HG03175 (cell line): ENCODE measurements at regions not wholly inside any gene's neighbourhood (a gene's known extent, or its start where the extent isn't known, plus 50 kb on each side); places are given as distances from the start of the nearest gene placed in this dataset.

Source experiments
- ATAC-seq: cut with Tn5 transposase; IDR thresholded peaks from one replicate; pipeline ENCODE4 v1.9.1; 2021; ENCODE audit warnings: mild to moderate bottlenecking, moderate library complexity; ENCODE audit not compliant: unreplicated experiment

- no peak for ATAC-seq
These were observed 169.8 kb downstream of the BTG1 start for GRCh38 chr12:91975891-91976290.

GRCh38 chr12:91974541-91975085, 171.0 kb downstream of the BTG1 start:
- no peak for ATAC-seq

GRCh38 chr12:91973813-91974212, 171.8 kb downstream of the BTG1 start:
- ATAC-seq, result no peak

DNA sequence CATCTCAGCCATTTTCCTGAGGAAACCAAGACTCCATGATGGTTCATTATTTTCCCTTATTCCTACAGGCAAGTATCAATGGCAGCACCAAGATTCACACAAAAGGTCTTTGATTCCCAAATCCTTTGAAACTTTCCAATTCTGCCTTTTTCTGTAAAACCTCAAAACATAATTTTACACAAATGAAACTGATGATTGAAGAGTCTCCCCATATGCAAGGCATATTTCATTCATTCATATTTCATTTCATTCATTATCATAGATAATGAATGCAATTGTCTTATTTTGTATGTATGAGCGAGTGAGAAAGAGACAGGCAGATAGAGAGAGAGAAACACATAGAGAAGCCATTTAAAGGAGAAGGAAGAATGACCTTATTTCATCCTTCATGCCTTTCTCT, 172.8 kb downstream of the BTG1 start:
- no peak for ATAC-seq

GRCh38 chr12:91968777-91969171, 176.9 kb downstream of the BTG1 start:
- no peak for ATAC-seq

DNA sequence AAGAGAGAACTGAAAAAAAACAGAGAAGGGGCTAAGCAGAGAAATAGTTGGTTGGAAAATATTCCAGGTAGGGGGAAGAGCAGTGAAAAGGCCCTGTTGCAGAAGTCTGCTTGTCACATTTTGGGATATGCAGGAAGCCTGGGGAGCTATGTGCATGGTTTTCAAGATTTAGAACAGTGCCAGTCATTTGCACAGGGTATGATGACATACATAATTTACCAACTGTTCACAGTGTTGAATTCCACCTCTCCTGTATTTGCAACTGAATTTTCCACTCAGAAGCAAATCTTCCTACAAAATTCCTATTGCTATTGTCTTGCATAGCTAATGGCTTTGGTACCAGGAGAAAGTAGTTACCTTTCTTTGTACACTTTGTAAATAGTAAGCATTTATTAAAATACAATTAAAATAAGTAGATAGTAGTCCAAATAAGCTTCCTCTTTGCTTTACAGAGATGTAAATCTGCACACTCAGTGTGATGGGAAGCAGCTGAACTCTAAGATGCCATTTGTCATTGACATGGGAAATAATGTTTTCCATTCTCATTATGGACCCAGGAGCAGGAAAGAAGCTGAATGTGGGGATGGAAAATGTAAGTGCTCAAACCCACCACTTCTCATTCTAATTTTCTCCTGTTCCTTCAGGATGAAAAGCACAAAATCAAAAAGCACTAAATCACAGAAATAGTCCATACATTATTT, 177.4 kb downstream of the BTG1 start:
- no peak for ATAC-seq

DNA sequence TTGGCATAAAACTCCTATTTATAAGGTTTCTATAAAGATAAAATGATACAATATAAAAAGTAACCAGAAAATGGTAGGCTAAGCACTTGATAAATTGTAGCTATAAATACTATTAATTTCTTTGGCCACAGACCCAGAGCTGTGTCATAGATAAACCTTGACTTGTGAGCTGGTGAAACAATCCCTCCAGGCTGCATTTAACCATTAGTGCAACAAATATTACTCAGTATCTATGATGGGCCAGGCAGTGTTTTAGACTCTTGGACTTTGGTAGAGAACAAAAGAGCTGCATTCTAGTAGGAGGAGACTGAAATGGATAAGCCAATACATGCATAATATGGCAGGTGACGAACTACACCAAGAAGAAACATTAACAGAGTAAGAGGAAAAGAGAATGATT, 178.1 kb downstream of the BTG1 start:
- ATAC-seq, result no peak

DNA sequence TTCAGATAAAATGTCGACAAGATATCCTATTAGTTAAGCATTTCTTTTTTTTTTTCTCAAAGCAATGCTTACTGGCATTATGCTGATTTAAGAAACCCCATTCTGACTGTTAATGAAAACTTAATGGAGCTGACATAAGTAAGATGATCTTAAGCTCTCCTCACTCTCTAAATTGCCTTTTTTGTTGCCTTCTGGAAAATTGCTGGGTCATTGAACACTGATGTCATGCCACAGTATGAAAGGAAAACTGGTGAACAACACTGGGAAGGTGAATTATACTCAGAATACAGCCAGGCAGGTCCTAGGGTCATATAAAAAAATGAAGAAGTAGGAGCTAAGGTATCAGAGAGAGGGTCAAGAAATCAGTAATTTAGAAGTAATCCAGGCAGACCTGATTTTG, 179.9 kb downstream of the BTG1 start:
- no peak for ATAC-seq

GRCh38 chr12:91964501-91964900, 181.1 kb downstream of the BTG1 start:
- no peak for ATAC-seq

- no peak for ATAC-seq
These were observed 186.4 kb downstream of the BTG1 start for GRCh38 chr12:91959220-91959619.

- ATAC-seq, result no peak
These were observed 186.8 kb downstream of the BTG1 start for GRCh38 chr12:91958816-91959215.

- ATAC-seq, result no peak
These were observed 190.9 kb downstream of the BTG1 start for GRCh38 chr12:91954747-91955146.

DNA sequence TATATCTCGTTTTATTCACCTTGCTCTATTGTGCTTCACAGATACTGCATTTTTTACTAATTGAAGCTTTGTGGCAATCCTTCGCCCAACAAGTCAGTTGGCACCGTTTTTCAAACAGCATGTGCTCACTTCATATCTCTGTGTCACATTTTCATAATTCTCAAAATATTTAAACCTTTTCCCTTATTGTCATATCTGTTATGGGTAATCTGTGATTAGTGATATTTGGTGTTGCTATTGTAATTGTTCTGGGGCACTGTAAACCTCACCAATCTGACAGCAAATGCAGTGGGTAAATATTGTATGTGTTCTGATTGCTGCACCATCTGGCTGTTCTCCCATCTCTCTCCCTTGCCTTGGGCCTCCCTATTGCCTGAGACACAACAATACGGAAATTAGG, 191.3 kb downstream of the BTG1 start:
- no peak for ATAC-seq

- ATAC-seq, result no peak
These were observed 192.7 kb downstream of the BTG1 start for GRCh38 chr12:91952916-91953315.

DNA sequence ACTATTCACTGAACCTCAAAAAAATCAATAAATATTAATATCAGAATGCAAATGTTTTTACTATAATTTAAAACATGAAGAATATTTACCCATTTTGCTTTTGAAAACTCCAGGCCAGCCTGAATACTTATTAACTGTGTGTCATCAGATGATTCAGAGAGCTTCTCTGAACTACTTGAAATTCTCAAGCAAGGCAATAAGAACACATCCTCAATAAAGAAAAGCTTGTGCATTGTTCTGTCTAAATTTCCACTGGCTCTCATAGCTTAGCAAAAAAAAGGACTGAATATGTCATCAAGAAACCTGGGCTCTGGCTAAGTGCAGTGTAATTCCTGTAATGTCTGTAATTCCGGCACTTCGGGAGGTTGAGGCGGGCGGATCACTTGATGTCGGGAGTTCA, 194.1 kb downstream of the BTG1 start:
- no peak for ATAC-seq

DNA sequence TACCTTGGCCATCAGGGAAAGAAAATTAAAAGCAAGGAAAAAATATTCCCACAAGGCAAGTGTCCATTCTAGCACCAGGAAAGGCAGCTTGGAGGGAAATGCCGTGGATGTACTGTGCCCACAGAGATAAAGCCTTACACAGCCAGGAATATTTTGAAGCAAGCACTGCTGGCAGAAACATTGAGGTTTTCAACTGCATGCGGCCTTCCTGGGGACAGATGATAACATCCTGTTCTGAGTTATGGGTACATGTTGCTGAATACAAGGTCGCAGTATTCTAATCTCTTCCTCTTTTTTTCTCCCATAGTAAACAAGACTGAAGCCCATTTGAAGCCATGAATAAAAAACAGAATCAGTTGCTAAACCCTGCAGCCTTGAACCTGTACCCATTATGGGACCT, 197.1 kb downstream of the BTG1 start:
- ATAC-seq, result no peak

- peak; percentile 53 for ATAC-seq
These were observed 198.2 kb downstream of the BTG1 start for GRCh38 chr12:91947459-91947858.

- no peak for ATAC-seq
These were observed 201.0 kb downstream of the BTG1 start for GRCh38 chr12:91944637-91945036.

DNA sequence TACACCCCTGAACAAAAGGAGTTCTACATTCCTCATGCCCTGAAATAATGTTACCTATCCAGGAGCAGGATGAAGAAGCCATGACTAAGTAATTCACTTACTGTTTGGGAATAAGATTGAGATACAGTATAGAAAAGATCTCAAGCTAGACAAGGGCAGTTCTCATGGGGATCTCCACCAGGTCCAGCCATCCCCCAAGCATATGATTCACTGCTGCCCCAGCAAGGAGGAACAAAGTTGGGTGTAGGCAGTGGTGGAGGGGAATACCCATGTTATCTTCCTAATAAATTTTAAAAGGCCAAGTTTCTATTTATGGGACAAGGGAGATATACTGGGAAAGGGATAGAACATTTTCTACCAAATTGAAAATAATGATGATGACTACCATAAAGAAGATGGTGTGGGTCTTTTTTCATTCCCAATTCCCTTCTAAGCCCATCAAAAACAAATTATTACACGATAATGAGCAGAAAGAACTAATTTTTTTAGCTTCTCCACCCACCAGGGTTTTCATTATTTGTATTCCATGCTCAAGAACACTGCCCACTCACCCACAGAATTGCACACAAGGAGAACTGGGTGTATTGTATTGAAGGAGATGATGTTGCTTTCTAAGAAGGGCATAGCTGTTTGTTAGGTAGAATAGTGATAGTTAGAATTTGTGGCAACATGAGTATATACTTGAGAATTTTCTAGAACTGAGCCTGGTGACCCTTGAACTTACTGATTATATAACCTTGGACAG, 204.6 kb downstream of the BTG1 start:
- ATAC-seq, result no peak

GRCh38 chr12:91940322-91940721, 205.3 kb downstream of the BTG1 start:
- no peak for ATAC-seq

DNA sequence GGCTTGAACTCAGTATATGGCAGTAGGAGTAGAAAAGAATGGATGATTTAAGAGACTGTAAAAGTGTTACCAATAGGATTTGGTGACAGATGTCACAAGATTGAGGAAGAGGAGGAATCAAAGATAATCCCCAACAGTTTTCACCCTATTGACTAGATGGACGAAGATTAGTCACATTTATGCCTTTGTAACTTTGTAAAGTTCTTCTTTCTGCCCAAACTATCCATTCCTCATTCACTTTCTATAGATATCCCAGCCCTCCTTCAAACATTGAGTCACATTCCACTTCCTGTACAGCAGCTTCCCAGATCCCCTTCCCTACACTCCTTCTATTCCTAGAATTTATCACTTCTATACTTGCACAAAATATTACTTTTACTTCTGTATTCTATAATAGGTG, 207.9 kb downstream of the BTG1 start:
- no peak for ATAC-seq

DNA sequence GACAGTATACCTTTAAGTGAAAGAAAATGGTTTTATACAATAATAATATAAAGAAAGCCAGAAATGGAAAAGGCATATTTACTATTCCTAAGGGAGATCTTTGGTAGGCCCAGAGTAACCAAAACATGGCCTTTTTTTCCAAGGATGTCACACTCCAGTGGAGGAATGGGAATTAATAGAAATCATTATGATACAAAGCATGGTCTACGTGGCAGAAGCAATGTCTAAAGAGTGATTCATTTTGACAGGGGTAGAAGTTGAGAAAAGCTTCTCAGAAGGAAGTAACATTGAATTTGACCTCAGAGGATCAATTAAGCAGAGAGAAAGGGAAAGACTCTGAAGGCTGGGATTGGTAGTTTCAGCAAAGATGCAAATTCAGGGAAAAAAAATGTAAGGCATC, 208.6 kb downstream of the BTG1 start:
- no peak for ATAC-seq
